H9 (cell line): ENCODE measurements at regions not wholly inside any gene's neighbourhood (a gene's known extent, or its start where the extent isn't known, plus 50 kb on each side); places are given as distances from the start of the nearest gene placed in this dataset.

Source experiments
- DNase-seq: peaks from one replicate; pipeline ENCODE4 v3.0.0-alpha.2; 2017
- H2AFZ ChIP-seq: one replicate; pipeline ENCODE4 v1.6.1; 2013; ENCODE audit warnings: mild to moderate bottlenecking, low read length, control low read depth, moderate library complexity
- H2AK5ac ChIP-seq: 2 replicates; pipeline ENCODE4 v1.6.1; 2013; ENCODE audit warnings: low read length, control low read depth, mixed read lengths; ENCODE audit not compliant: insufficient read length
- H2BK120ac ChIP-seq: one replicate; pipeline ENCODE4 v1.6.1; 2013; ENCODE audit warnings: low read depth, mild to moderate bottlenecking, low read length, control low read depth, inconsistent platforms; ENCODE audit not compliant: poor library complexity, severe bottlenecking
- H2BK12ac ChIP-seq: 2 replicates; pipeline ENCODE4 v1.6.1; 2013; ENCODE audit warnings: low read length, control low read depth, mixed read lengths, low read depth; ENCODE audit not compliant: insufficient read length
- H2BK15ac ChIP-seq: 2 replicates; pipeline ENCODE4 v1.6.1; 2013; ENCODE audit warnings: low read depth, low read length, control low read depth
- H2BK20ac ChIP-seq: one replicate; pipeline ENCODE4 v1.6.1; 2013; ENCODE audit warnings: low read depth, mild to moderate bottlenecking, low read length, control low read depth, inconsistent platforms; ENCODE audit not compliant: poor library complexity, severe bottlenecking
- H2BK5ac ChIP-seq: 2 replicates; pipeline ENCODE4 v1.6.1; 2013; ENCODE audit warnings: low read length, control low read depth, mixed read lengths; ENCODE audit not compliant: insufficient read length
- H3K14ac ChIP-seq: 2 replicates; pipeline ENCODE4 v1.6.1; 2013; ENCODE audit warnings: low read length, control low read depth; ENCODE audit not compliant: insufficient read depth
- H3K18ac ChIP-seq: 2 replicates; pipeline ENCODE4 v1.6.1; 2013; ENCODE audit warnings: low read depth, mild to moderate bottlenecking, mixed read lengths, low read length, control low read depth; ENCODE audit not compliant: insufficient read length
- H3K23ac ChIP-seq: 2 replicates; pipeline ENCODE4 v1.6.1; 2013; ENCODE audit warnings: low read length, control low read depth, mixed read lengths, low read depth; ENCODE audit not compliant: insufficient read length
- H3K23me2 ChIP-seq: 2 replicates; pipeline ENCODE4 v1.6.1; 2013; ENCODE audit warnings: low read depth, mild to moderate bottlenecking, mixed read lengths, low read length, control low read depth; ENCODE audit not compliant: insufficient read length, poor library complexity, severe bottlenecking
- H3K27ac ChIP-seq: 2 replicates; pipeline ENCODE4 v1.5.1; 2013; ENCODE audit warnings: low read length, control low read depth, mixed read lengths, low read depth; ENCODE audit not compliant: insufficient read length
- H3K27me3 ChIP-seq: 2 replicates; pipeline ENCODE4 v1.6.1; 2013; ENCODE audit warnings: low read length, control low read depth, inconsistent platforms; ENCODE audit not compliant: insufficient read depth
- H3K4ac ChIP-seq: 2 replicates; pipeline ENCODE4 v1.6.1; 2013; ENCODE audit warnings: low read depth, mild to moderate bottlenecking, control low read depth, inconsistent platforms, low read length, moderate library complexity
- H3K4me1 ChIP-seq: 2 replicates; pipeline ENCODE4 v1.6.1; 2013; ENCODE audit warnings: low read length, control low read depth, inconsistent platforms; ENCODE audit not compliant: insufficient read depth
- H3K4me2 ChIP-seq: 2 replicates; pipeline ENCODE4 v1.6.1; 2013; ENCODE audit warnings: low read length, control low read depth, mixed read lengths; ENCODE audit not compliant: insufficient read length, insufficient read depth
- H3K56ac ChIP-seq: 2 replicates; pipeline ENCODE4 v1.6.1; 2013; ENCODE audit warnings: low read depth, mild to moderate bottlenecking, mixed read lengths, low read length, control low read depth; ENCODE audit not compliant: insufficient read length
- H3K79me1 ChIP-seq: 2 replicates; pipeline ENCODE4 v1.6.1; 2013; ENCODE audit warnings: low read depth, mild to moderate bottlenecking, moderate library complexity, low read length, control low read depth, inconsistent platforms; ENCODE audit not compliant: insufficient read depth, poor library complexity, severe bottlenecking
- H3K79me2 ChIP-seq: 2 replicates; pipeline ENCODE4 v1.6.1; 2013; ENCODE audit warnings: low read length, control low read depth, inconsistent platforms; ENCODE audit not compliant: insufficient read depth
- H3K9ac ChIP-seq: 2 replicates; pipeline ENCODE4 v1.6.1; 2013; ENCODE audit warnings: low read length, control low read depth, mixed read lengths; ENCODE audit not compliant: insufficient read length; ENCODE audit errors: extremely low read depth
- H3K9me3 ChIP-seq: one replicate; pipeline ENCODE4 v1.6.1; 2013; ENCODE audit warnings: low read depth, low read length, inconsistent platforms; ENCODE audit not compliant: control insufficient read depth
- H3T11ph ChIP-seq: one replicate; pipeline ENCODE4 v1.6.1; 2013; ENCODE audit warnings: mild to moderate bottlenecking, low read length, control low read depth, inconsistent platforms
- H4K20me1 ChIP-seq: one replicate; pipeline ENCODE4 v1.6.1; 2013; ENCODE audit not compliant: control insufficient read depth, insufficient read length, insufficient read depth
- H4K5ac ChIP-seq: 2 replicates; pipeline ENCODE4 v1.6.1; 2013; ENCODE audit warnings: low read depth, mild to moderate bottlenecking, mixed read lengths, low read length, control low read depth; ENCODE audit not compliant: insufficient read length
- H4K8ac ChIP-seq: replicated peaks from 2 replicates; pipeline ENCODE4 v1.6.1; 2013; ENCODE audit warnings: low read length, control low read depth, mixed read lengths, low read depth; ENCODE audit not compliant: insufficient read length
- H4K91ac ChIP-seq: 2 replicates; pipeline ENCODE4 v1.6.1; 2013; ENCODE audit warnings: low read depth, mild to moderate bottlenecking, moderate library complexity, mixed read lengths, low read length, control low read depth; ENCODE audit not compliant: insufficient read length
- H3K27ac Mint-ChIP-seq, 3 experiments: 2 replicates in 2 of 3; 3 replicates in 1 of 3; pipeline ENCODE4 v1.8.0; 2020 to 2021; ENCODE audit warnings: mixed read lengths in 3 of 3, mild to moderate bottlenecking in 1 of 3, moderate library complexity in 1 of 3
- H3K27me3 Mint-ChIP-seq: 2 replicates; pipeline ENCODE4 v1.8.0; 2021; ENCODE audit warnings: low read depth, mild to moderate bottlenecking, moderate library complexity, mixed read lengths
- H3K36me3 Mint-ChIP-seq, 3 experiments: 2 replicates in 2 of 3; 3 replicates in 1 of 3; pipeline ENCODE4 v1.8.0; 2020 to 2021; ENCODE audit warnings: low read depth in 3 of 3, mixed read lengths in 3 of 3; ENCODE audit not compliant: insufficient read depth in 1 of 3
- H3K4me1 Mint-ChIP-seq, 2 experiments: 2 replicates each; pipeline ENCODE4 v1.8.0; 2020; ENCODE audit warnings: mixed read lengths in 2 of 2
- H3K4me3 Mint-ChIP-seq, 2 experiments: 2 replicates in 1 of 2; 3 replicates in 1 of 2; pipeline ENCODE4 v1.8.0; 2020 to 2021; ENCODE audit warnings: mild to moderate bottlenecking in 2 of 2, mixed read lengths in 2 of 2, moderate library complexity in 1 of 2
- H3K9me3 Mint-ChIP-seq, 2 experiments: 2 replicates in 1 of 2; 3 replicates in 1 of 2; pipeline ENCODE4 v1.8.0; 2020; ENCODE audit warnings: mild to moderate bottlenecking in 2 of 2, mixed read lengths in 2 of 2, moderate library complexity in 1 of 2
- TF ChIP-seq, protein P1 (sequence below): fragments of 200-600 bp; sonication (generic); conservative IDR thresholded peaks from 3 replicates; pipeline ENCODE4 v1.8.0; 2021; ENCODE audit warnings: antibody characterized with exemption, mild to moderate bottlenecking

DNA sequence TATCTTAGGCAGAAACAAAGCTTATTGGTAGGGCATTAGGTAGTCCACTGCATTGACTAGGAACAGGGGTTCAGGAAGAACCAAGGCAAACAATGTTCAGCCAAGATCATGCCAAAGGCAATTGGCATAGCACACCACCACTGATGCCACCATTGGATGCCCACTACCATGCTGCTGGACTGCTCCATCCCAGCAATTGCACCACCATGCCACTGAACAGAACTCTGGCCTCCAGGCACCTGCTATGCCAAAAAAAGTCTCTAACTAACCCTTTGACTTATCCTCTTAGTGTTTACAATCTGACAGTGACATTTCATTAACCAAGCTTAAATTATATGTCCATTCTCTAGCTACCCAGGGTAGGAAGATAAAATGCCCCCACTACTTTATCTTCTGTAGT is 509.6 kb upstream of the CAMK1G start:
- H2AFZ ChIP-seq, result no peak overlapping the region
- H3K79me1 ChIP-seq, result no peaks in the 10 kb centered on the region
- H3K18ac ChIP-seq, result no peak overlapping the region
- no peak overlapping the region for H4K8ac ChIP-seq
- no peak overlapping the region for H2BK5ac ChIP-seq
- H3T11ph ChIP-seq, result no peak overlapping the region
- H3K79me2 ChIP-seq, result no peaks in the 10 kb centered on the region
- no peak for DNase-seq
- no peak overlapping the region for H2BK15ac ChIP-seq
- no peak overlapping the region for H3K27ac Mint-ChIP-seq
- H3K56ac ChIP-seq, result no peak overlapping the region
- TF ChIP-seq, protein P1, sequence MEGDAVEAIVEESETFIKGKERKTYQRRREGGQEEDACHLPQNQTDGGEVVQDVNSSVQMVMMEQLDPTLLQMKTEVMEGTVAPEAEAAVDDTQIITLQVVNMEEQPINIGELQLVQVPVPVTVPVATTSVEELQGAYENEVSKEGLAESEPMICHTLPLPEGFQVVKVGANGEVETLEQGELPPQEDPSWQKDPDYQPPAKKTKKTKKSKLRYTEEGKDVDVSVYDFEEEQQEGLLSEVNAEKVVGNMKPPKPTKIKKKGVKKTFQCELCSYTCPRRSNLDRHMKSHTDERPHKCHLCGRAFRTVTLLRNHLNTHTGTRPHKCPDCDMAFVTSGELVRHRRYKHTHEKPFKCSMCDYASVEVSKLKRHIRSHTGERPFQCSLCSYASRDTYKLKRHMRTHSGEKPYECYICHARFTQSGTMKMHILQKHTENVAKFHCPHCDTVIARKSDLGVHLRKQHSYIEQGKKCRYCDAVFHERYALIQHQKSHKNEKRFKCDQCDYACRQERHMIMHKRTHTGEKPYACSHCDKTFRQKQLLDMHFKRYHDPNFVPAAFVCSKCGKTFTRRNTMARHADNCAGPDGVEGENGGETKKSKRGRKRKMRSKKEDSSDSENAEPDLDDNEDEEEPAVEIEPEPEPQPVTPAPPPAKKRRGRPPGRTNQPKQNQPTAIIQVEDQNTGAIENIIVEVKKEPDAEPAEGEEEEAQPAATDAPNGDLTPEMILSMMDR, result no peak
- H3K23me2 ChIP-seq, result no peaks in the 10 kb centered on the region
- H3K14ac ChIP-seq, result no peak overlapping the region
- no peak overlapping the region for H3K9ac ChIP-seq
- H3K4me1 ChIP-seq, result no peaks in the 10 kb centered on the region; the same call in 1 of the 2 replicates
- no peak overlapping the region for H2BK20ac ChIP-seq
- no peak overlapping the region for H4K5ac ChIP-seq
- H3K4me1 Mint-ChIP-seq, result peaks cover 0 to 9% of the 10 kb centered on the region in 2 experiments; a peak in 1 of 4 replicates
- H3K23ac ChIP-seq, result no peak overlapping the region
- no peak overlapping the region for H2BK120ac ChIP-seq
- no peak overlapping the region for H2BK12ac ChIP-seq
- H3K4ac ChIP-seq, result no peak overlapping the region
- H3K36me3 Mint-ChIP-seq, result peaks cover 0 to 5% (median 0%) of the 10 kb centered on the region in 3 experiments; a peak in 1 of 7 replicates
- H2AK5ac ChIP-seq, result no peak overlapping the region
- no peak overlapping the region for H3K4me3 Mint-ChIP-seq
- H3K27me3 Mint-ChIP-seq, result no peaks in the 10 kb centered on the region
- H4K91ac ChIP-seq, result no peak overlapping the region
- peaks cover 0 to 4% of the 10 kb centered on the region in 2 experiments; a peak in 2 of 5 replicates for H3K9me3 Mint-ChIP-seq
- no peaks in the 10 kb centered on the region for H4K20me1 ChIP-seq
- no peak overlapping the region for H3K4me2 ChIP-seq
- H3K27me3 ChIP-seq, result no peaks in the 10 kb centered on the region
- H3K9me3 ChIP-seq, result no peaks in the 10 kb centered on the region
- no peak overlapping the region for H3K27ac ChIP-seq
